ENCODE measurements at regions not wholly inside any gene's neighbourhood (a gene's known extent, or its start where the extent isn't known, plus 50 kb on each side); places are given as distances from the start of the nearest gene placed in this dataset.

GRCh38 chr3:103657756-103658155, 1222.9 kb downstream of the ZPLD1 start:
- no peak for TF ChIP-seq CTCF (IDR thresholded peaks at IDR 0.05; ENCODE audit: low read depth, low read length, missing control alignments)
- no peak for DNase-seq (ENCODE audit: low read depth)
- no peak overlapping the region for H3K4me3 ChIP-seq (ENCODE audit: low read depth, low read length)

- no peak for TF ChIP-seq CTCF (IDR thresholded peaks at IDR 0.05; ENCODE audit: low read depth, low read length, missing control alignments)
- no peak overlapping the region for H3K4me3 ChIP-seq (ENCODE audit: low read depth, low read length)
- DNase-seq (ENCODE audit: low read depth): no peak
These were observed 1226.0 kb downstream of the ZPLD1 start for GRCh38 chr3:103660810-103661209.

GRCh38 chr3:103662591-103662990, 1227.8 kb downstream of the ZPLD1 start:
- no peak for DNase-seq (ENCODE audit: low read depth)
- TF ChIP-seq CTCF (IDR thresholded peaks at IDR 0.05; ENCODE audit: low read depth, low read length, missing control alignments): no peak
- no peak overlapping the region for H3K4me3 ChIP-seq (ENCODE audit: low read depth, low read length)

- TF ChIP-seq CTCF (IDR thresholded peaks at IDR 0.05; ENCODE audit: low read depth, low read length, missing control alignments): no peak
- no peak for DNase-seq (ENCODE audit: low read depth)
- H3K4me3 ChIP-seq (ENCODE audit: low read depth, low read length): no peak overlapping the region
These were observed 1237.5 kb downstream of the ZPLD1 start for GRCh38 chr3:103672346-103672745.

GRCh38 chr3:103684904-103685303, 1250.1 kb downstream of the ZPLD1 start:
- TF ChIP-seq CTCF (IDR thresholded peaks at IDR 0.05; ENCODE audit: low read depth, low read length, missing control alignments): no peak
- DNase-seq (ENCODE audit: low read depth): no peak
- H3K4me3 ChIP-seq (ENCODE audit: low read depth, low read length): no peak overlapping the region

GRCh38 chr3:103685939-103686338, 1251.1 kb downstream of the ZPLD1 start:
- no peak overlapping the region for H3K4me3 ChIP-seq (ENCODE audit: low read depth, low read length)
- DNase-seq (ENCODE audit: low read depth): no peak

More at GRCh38 chr3:103685939-103686338, 1251.1 kb downstream of the ZPLD1 start:
- TF ChIP-seq CTCF (IDR thresholded peaks at IDR 0.05; ENCODE audit: low read depth, low read length, missing control alignments): no peak

Measured in GM12864 (cell line).